ENCODE measurements at regions not wholly inside any gene's neighbourhood (a gene's known extent, or its start where the extent isn't known, plus 50 kb on each side); places are given as distances from the start of the nearest gene placed in this dataset.
"Not testable (repeated sequence)": the region's sequence is repeated elsewhere in the genome, so short reads cannot be mapped to it uniquely, and the experiment has no call there.

DNA sequence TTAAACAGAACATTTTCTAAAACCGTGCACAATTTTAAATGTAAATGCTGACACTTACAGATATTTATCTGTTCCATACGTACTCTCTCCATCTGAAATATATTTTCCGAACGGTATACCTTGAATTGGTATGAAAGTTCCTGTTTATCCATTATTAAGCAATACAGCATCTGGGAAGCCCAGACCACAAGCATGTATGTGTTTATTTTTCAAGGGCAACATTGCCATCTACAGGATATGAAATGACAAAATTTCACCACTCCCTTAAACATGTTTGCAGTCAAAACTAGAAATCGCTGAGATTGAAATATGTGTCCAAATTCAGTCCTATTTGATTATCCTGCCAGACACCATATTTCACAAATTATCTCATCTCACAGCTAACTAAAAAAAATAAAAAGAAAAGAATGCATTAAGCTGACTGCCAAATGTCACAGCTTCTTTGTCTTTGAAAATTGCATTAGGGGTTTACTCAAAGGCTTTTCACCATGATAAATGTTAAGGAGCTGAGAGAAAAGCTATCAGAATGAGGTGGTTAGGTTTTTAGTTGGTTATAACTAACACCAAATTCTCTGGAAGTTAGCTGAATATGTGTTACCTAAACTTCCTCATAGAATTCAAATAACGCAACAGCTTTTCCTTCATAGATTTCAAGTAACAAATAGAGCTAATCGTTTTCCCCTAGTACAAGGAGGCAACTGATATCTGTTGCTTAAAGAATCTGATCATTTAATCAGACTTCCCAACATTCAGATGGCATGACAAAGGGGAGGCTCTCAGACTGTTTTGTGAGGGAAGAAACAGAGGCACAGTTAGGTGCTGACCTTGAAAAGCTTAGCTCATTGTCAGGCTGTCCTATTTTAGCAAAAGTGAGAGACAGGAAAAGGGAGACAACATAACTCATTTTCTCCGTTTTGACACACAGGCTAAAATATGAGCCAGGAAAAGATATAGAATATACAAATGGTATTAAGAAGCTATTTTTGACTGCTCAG lies 533.1 kb downstream of the TBL1XR1 start:
- H3K27ac ChIP-seq, result no peak overlapping the region
- no peak for DNase-seq (ENCODE audit: low read depth, low spot score)

DNA sequence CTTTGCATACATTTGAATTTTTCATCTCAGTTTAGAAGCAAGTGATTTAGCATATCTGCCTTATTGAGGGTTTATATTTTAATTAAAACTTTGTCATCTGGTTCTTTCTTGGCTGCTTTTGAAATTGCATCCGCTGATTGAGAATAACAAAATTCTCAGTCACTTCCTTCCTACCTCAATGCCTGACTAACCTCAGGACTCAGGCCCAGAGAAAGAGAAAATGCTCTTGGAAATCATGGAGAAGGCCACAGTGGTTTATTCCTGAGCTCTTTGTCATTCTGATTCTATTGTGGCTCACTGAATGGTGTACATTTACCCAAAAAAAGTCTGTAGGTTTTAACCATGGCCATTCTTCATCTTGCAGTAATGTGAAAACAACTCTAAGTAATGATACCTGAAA lies 533.9 kb downstream of the TBL1XR1 start:
- H3K27ac ChIP-seq, result no peak overlapping the region
- no peak for DNase-seq (ENCODE audit: low read depth, low spot score)

DNA sequence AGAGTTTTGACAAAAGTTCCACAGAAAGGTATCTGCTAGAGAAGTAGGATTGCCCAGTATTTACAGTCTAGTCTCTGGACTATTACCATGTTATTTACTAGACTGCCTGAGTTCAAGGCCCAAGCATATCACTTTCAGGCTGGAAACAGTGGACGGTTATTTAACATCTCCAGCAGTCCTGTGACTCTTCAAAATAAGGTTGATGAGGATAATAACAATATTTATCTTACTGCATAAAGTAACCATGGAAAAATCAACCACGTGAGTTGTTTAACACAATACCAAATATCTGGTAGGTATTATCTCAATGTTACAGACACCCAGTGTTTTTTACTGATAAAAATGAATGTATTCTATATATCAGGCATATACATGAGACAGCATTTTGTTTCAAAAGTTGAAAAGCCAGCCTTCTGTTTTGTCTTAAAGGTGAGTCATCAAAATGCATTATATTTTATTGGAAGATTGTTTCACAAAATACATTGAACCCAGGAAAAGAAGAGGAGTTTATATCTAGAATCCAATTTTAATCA lies 535.8 kb downstream of the TBL1XR1 start:
- H3K27ac ChIP-seq, result no peak overlapping the region
- DNase-seq (ENCODE audit: low read depth, low spot score), result no peak

GRCh38 chr3:176655404-176656094 lies 541.7 kb downstream of the TBL1XR1 start:
- no peak overlapping the region for H3K27ac ChIP-seq
- no peak for DNase-seq (ENCODE audit: low read depth, low spot score)

GRCh38 chr3:176651622-176652021 lies 545.7 kb downstream of the TBL1XR1 start:
- no peak overlapping the region for H3K27ac ChIP-seq
- no peak for DNase-seq (ENCODE audit: low read depth, low spot score)

DNA sequence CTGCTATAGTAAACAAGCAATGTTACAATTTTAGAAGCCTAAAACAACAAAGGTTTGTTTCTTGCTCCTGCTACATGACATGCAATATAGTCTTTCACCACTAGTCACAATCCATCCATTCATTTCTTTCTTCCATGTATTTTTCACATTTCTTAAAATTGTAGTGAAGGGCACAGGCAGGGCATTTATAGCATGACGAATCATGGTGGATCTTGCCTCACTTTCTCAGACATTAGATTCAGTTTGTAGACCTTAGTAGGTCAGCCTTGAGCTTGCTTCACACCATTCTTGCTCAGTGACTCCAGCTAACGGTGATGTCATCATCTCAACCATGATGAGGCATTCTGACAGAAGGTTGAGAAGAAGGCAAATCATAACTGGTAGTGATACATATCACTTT lies 546.8 kb downstream of the TBL1XR1 start:
- DNase-seq (ENCODE audit: low read depth, low spot score), result peak; percentile 3
- H3K27ac ChIP-seq, result no peak overlapping the region

GRCh38 chr3:176647987-176648386 lies 549.3 kb downstream of the TBL1XR1 start:
- H3K27ac ChIP-seq, result no peak overlapping the region
- no peak for DNase-seq (ENCODE audit: low read depth, low spot score)

- H3K27ac ChIP-seq, result no peak overlapping the region
- DNase-seq (ENCODE audit: low read depth, low spot score), result no peak
Observed at GRCh38 chr3:176633511-176633910, 563.8 kb downstream of the TBL1XR1 start.

GRCh38 chr3:176632925-176633324 lies 564.4 kb downstream of the TBL1XR1 start:
- no peak overlapping the region for H3K27ac ChIP-seq
- DNase-seq (ENCODE audit: low read depth, low spot score), result no peak

- H3K27ac ChIP-seq, result no peak overlapping the region
- DNase-seq (ENCODE audit: low read depth, low spot score), result no peak
Observed at GRCh38 chr3:176631165-176631564, 566.1 kb downstream of the TBL1XR1 start.

DNA sequence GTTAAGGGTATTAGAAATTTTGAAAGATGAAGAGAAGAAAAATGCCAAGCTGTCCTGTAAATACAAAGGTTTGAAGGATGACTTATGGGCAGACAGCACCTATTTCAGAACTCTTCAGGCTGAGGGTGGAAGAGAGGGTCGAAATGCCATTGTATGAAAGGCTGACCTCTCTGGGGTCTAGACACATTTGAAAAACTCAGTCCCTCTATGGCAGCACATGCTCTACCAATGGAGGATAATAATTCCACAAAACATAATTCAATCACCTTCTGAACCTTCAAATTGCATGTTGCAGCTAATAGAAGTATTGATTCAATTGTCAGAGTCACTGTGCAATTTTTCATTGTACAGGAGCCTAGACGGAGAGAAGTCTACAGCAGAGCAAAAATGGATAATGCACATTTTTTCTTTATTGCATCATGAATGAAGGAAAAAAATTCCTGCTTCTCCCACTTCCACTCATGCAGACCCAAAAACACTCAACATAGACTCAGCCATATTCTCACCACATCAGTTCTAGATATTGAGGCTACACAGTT lies 569.1 kb downstream of the TBL1XR1 start:
- DNase-seq (ENCODE audit: low read depth, low spot score), result no peak
- H3K27ac ChIP-seq, result no peak overlapping the region

DNA sequence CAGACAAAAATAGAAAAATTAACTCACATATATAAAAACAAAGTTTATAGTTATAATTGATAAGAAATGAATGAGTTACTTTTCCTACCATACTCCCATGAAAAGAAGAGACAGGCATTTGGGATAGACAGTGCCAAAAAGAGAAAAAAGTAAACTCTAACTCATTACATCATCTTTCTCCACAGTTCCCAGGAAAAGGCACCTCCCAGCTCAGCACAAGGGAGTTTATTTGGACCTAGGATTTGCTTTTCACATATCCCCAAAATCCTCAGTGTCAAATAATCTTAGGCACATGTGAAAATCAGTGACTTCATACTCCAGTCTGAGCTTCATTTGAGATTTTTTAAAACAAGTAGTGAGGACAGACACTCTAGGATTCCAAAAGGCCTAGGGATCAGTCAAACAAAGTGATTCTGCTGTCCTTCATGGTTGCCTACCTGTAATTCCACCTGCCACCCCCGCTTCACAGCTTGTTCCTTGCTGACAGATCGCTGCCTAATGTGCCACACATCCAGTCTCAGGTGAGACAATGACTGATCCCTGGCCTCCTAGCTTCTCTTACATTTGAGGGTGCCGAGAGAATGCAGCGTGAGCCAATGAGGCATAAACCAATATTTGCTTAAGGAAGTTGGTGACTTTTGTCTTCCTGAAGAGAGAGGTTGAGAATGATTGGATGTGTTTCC lies 573.7 kb downstream of the TBL1XR1 start:
- no peak overlapping the region for H3K27ac ChIP-seq
- DNase-seq (ENCODE audit: low read depth, low spot score), result no peak

- DNase-seq (ENCODE audit: low read depth, low spot score), result no peak
- no peak overlapping the region for H3K27ac ChIP-seq
Observed at GRCh38 chr3:176619833-176620232, 577.4 kb downstream of the TBL1XR1 start.

GRCh38 chr3:176615826-176616225 lies 581.5 kb downstream of the TBL1XR1 start:
- no peak for DNase-seq (ENCODE audit: low read depth, low spot score)

DNA sequence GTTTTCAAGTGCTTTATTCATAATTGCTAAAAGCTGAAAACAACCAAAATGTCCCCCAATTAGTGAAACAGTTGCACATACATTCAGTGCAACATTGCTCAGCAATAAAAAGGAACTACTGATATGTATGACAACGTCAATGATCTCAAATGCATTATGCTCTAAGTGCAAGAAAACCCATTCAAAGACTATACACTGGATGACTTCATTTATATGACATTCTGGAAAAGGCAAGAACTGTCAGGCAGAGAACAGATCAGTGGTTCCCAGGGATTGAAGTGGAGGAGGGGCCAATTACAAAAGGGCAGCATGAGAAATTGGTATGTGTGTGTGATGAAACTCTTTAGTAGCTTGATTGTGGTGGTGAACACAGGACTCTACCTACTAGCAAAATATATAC lies 585.6 kb downstream of the TBL1XR1 start:
- no peak overlapping the region for H3K27ac ChIP-seq
- no peak for DNase-seq (ENCODE audit: low read depth, low spot score)

More at GRCh38 chr3:176615826-176616225, 581.5 kb downstream of the TBL1XR1 start:
- no peak overlapping the region for H3K27ac ChIP-seq

GRCh38 chr3:176609361-176609760 lies 587.9 kb downstream of the TBL1XR1 start:
- no peak for DNase-seq (ENCODE audit: low read depth, low spot score)
- no peak overlapping the region for H3K27ac ChIP-seq

- H3K27ac ChIP-seq; DNase-seq (ENCODE audit: low read depth, low spot score): not testable (repeated sequence)
Observed at GRCh38 chr3:176605553-176605952, 591.7 kb downstream of the TBL1XR1 start.

GRCh38 chr3:176595307-176595706 lies 602.0 kb downstream of the TBL1XR1 start:
- no peak overlapping the region for H3K27ac ChIP-seq
- no peak for DNase-seq (ENCODE audit: low read depth, low spot score)

DNA sequence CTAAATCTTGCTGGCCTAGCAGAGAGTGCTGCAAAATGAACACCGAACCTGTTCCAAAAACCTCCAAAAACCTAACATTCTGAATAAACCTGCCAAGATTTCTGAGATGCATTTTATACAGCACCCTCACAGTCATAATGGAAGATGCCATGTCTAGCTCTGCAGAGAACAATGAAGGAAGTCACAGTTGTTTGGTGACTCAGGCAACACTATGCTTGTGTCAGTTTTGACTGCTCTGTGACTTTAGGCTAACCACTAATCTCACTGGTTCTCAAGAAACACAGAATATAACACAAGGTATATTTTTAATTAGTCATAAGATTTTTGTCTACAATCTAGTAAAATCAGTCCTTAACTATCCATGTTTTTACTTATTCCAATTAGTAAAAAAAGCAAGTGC lies 606.6 kb downstream of the TBL1XR1 start:
- H3K27ac ChIP-seq, result no peak overlapping the region
- no peak for DNase-seq (ENCODE audit: low read depth, low spot score)

GRCh38 chr3:176587089-176587488 lies 610.2 kb downstream of the TBL1XR1 start:
- H3K27ac ChIP-seq, result no peak overlapping the region
- DNase-seq (ENCODE audit: low read depth, low spot score), result no peak
